ES-I3 (cell line): ENCODE measurements at regions not wholly inside any gene's neighbourhood (a gene's known extent, or its start where the extent isn't known, plus 50 kb on each side); places are given as distances from the start of the nearest gene placed in this dataset.

ENCODE experiments used
- H3K36me3 ChIP-seq: 2 replicates; pipeline ENCODE4 v1.6.1; 2013; ENCODE audit warnings: mild to moderate bottlenecking, low read length, control low read depth, moderate library complexity; ENCODE audit not compliant: insufficient read depth
- H3K4me1 ChIP-seq: 2 replicates; pipeline ENCODE4 v1.6.1; 2013; ENCODE audit warnings: mild to moderate bottlenecking, control low read depth, low read length; ENCODE audit not compliant: insufficient read depth
- H3K9ac ChIP-seq: 2 replicates; pipeline ENCODE4 v1.6.1; 2013; ENCODE audit warnings: low read depth, mild to moderate bottlenecking, low read length, moderate library complexity
- H3K9me3 ChIP-seq: 2 replicates; pipeline ENCODE4 v1.6.1; 2013; ENCODE audit warnings: mild to moderate bottlenecking, low read length, moderate library complexity; ENCODE audit not compliant: control insufficient read depth, insufficient read depth

DNA sequence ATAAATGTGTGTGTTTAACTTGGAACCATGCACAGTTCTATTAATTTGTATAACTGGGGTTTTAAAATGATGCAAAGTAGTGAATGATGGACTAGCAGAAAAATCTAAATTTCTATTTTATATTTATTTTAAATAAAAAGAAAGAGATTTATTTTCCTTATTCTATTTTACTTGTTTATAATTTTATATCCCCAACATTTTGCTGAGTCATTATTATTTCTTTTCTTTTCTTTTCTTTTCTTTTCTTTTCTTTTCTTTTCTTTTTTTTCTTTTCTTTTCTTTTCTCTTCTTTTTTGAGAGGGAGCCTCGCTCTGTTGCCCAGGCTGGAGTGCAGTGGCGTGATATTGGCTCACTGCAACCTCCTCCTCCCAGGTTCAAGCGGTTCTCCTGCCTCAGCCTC is 395.0 kb upstream of the NCAM2 start:
- Histone ChIP-seq H3K9me3 (no peaks in the 10 kb centered on the region; the same call in 1 of the 2 replicates), H3K4me1 (no peaks in the 10 kb centered on the region), H3K9ac (no peak overlapping the region), H3K36me3 (no peaks in the 10 kb centered on the region)

DNA sequence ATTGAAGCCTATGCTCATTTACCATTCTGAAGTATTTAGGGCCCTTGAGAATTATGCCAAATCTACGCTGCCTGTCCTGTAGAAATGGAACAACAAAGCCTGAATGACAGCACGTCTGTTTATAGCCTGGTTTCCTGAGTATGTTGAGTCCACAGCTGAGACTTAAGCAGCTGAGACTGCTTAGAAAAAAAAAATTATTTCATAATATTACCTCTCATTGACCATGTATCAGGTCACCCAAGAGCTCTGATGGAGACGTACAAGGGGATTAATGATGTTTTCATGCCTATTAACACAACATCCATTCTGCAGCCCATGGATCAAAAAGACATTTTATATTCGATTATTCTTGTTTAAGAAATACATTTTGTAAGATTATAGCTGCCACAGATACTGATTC is 387.2 kb upstream of the NCAM2 start:
- H3K9me3 ChIP-seq = no peaks in the 10 kb centered on the region
- H3K4me1 ChIP-seq = no peaks in the 10 kb centered on the region
- H3K9ac ChIP-seq = no peak overlapping the region
- no peaks in the 10 kb centered on the region for H3K36me3 ChIP-seq

DNA sequence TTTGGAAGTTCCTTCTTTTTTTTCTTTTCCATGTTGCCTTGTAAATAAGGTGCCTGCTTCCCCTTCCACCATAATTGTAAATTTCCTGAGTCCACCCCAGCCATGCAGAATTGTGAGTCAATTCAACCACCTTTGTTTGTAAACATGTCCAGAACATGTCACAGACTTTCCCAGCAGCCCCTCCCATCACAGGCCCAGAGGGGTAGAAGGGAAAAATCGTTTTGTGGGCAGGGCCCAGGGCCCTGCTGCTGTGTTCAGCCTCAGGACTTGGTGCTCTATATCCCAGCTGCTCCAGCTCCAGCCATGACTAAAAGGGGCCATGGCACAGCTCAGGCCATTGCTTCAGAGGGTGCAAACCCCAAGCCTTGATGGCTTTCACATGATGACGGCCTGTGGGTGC is 384.6 kb upstream of the NCAM2 start:
- Histone ChIP-seq H3K36me3 (no peaks in the 10 kb centered on the region), H3K4me1 (no peaks in the 10 kb centered on the region), H3K9ac (no peak overlapping the region), H3K9me3 (no peaks in the 10 kb centered on the region)

DNA sequence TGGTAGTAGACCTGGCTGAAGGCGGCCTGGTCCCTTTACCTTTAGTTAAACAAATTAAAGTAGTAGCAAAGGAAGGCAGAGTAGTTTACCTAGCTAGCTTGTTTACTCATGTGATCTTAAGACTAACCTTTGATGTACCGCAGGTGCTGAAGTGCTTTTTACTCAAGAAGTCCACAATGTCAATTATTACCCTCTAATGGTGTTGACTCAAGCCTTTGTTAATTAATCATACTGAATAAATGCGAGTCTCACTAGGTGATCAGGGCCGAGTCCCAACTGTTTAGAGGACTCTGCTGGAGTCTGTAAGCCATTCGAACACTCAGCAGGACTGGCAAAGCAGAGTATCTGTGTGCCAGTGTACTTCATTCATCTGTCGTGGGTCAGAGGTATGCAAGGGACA is 381.1 kb upstream of the NCAM2 start:
- H3K9ac ChIP-seq = no peak overlapping the region
- H3K9me3 ChIP-seq = no peaks in the 10 kb centered on the region
- H3K4me1 ChIP-seq = no peaks in the 10 kb centered on the region
- H3K36me3 ChIP-seq = no peaks in the 10 kb centered on the region

DNA sequence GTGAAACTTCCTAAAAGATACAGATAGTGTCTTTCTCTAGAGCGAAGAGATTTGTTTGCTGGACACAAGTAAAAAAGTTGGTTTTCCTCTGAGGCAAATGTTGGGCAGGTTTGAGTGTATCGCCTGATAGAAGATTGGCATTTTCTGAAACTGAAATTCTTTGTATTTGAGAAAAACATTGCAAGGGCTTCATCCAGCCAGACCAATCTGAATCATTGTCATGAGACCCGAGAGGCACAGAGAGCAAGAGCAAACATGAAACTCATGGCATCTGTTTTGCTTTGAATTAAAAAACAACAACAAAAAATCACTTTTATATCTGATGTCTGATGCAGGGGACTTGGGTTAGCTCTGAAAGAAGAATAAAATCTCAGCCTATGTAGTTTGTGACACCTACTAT is 379.3 kb upstream of the NCAM2 start:
- Histone ChIP-seq H3K9me3 (peaks cover 4% of the 10 kb centered on the region), H3K9ac (no peak overlapping the region), H3K4me1 (no peaks in the 10 kb centered on the region), H3K36me3 (no peaks in the 10 kb centered on the region)

DNA sequence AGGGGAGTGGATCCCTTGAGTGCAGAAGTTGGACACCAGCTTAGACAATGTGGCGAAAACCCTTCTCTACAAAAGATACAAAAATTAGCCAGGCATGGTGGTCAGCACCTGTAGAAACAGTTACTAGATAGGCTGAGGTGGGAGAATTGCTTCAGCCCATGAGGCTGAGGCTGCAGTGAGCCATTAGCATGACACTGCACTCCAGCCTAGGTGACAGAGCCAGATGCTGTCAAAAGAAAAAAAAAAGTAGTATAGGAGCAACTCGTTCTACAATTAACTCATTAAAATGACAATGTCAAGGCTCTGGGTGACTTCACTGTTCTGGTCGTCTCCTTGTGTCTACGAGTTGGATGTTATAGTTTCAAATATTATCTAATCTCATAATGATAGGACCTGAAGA is 370.6 kb upstream of the NCAM2 start:
- peaks cover 14% of the 10 kb centered on the region for H3K9me3 ChIP-seq
- H3K4me1 ChIP-seq = peaks cover 12% of the 10 kb centered on the region; the same call in 1 of the 2 replicates
- no peaks in the 10 kb centered on the region for H3K36me3 ChIP-seq
- H3K9ac ChIP-seq = no peak overlapping the region

DNA sequence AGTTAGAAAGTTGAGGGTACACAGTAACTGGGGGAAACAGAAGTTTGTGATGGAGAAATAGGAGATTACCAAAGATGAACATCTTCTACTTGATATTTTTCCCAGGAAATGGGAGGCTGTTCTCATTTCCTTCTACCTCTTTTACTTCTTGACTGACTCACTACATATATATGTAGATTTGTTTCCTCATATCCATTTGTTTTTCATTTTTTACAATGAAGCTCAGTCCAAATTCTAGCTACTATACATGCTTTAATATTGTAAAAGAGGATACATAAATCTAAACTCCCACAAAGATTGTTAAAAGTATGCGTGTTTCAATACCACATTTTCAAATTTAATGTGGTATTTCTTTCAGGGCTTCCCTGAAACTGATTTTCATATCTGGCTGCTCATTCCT is 366.6 kb upstream of the NCAM2 start:
- no peak overlapping the region for H3K9ac ChIP-seq
- no peaks in the 10 kb centered on the region for H3K36me3 ChIP-seq
- peaks cover 12% of the 10 kb centered on the region; the same call in 1 of the 2 replicates for H3K4me1 ChIP-seq
- no peaks in the 10 kb centered on the region for H3K9me3 ChIP-seq

DNA sequence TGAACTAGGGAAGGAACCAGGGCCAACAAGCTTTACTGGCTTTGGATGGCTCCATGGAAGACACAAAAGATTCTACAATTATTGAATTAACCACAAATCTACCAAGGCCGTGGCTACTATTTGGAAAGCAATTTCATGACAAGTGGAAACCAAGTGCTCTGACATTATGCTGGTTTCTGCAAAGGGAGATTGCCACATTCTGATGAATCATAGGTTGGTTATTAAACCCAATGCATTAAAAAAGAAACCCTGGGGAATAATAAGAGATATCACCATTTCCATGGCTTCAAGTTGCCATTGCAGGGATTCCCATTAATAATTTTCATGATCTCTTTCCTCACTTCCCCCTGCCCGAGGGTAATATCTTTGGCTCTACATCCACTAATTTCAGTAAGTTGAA is 359.2 kb upstream of the NCAM2 start:
- Histone ChIP-seq H3K36me3 (no peaks in the 10 kb centered on the region), H3K9me3 (peaks cover 3% of the 10 kb centered on the region; the same call in 1 of the 2 replicates), H3K4me1 (peaks cover 4% of the 10 kb centered on the region; the same call in 1 of the 2 replicates), H3K9ac (no peak overlapping the region)

DNA sequence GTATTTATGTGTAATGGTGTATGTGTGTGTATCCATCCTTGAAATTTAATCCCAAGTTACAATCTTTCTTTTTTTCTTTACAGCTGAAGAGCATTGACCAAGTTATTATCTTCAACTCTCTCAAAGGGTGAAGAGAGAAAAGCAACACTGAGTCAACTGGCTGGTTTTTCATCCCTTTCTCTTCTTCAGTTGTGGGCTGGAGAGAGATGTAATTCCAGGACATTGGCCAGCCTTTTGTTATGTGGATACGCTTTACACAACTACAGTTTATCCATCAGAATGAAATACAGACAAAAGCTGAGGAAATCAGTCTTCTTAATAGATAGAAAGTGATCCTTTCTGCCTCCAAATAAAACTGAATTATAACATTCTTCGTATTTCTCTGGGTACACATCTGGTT is 357.0 kb upstream of the NCAM2 start:
- H3K36me3 ChIP-seq = no peaks in the 10 kb centered on the region
- peaks cover 4% of the 10 kb centered on the region; the same call in 1 of the 2 replicates for H3K4me1 ChIP-seq
- H3K9me3 ChIP-seq = peaks cover 13% of the 10 kb centered on the region; the same call in 1 of the 2 replicates
- H3K9ac ChIP-seq = no peak overlapping the region

DNA sequence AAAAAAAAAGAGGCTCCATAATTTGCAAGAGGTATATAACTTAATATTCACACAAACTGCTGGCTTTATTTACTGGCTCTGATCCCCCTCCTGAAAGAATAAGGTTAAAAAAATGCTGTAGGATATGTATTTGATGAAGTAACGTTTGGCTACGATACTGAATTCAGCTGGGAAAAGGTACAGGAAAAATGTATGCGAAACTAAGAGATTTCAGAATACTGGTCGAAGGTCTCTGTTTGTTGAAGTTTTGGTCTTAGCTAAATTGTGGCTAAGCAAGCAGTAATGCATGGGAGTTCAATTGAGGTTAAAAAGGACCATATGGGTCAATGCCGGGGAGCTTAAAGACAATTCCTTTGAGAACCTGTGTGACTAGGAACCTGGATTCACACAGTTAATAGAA is 355.5 kb upstream of the NCAM2 start:
- H3K4me1 ChIP-seq = peaks cover 4% of the 10 kb centered on the region; the same call in 1 of the 2 replicates
- H3K36me3 ChIP-seq = no peaks in the 10 kb centered on the region
- H3K9me3 ChIP-seq = peaks cover 13% of the 10 kb centered on the region; the same call in 1 of the 2 replicates
- H3K9ac ChIP-seq = no peak overlapping the region

DNA sequence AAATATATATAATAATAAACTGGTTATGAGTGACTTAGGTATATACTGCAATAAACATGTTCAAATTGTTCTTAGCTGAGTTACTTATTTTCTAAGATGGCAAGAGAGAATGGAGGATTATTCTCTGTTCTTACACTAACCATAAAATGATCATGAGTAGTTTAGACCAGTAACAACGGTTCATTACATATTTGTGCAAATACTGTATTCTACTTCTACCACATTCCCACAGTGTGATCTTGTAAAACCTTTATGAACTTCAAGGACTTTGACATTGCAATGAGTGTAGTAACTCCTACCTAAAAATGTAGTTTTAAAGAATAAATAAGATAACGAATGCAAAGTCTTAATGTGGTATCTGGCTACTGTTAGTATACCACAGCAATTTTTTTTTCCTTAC is 353.7 kb upstream of the NCAM2 start:
- Histone ChIP-seq H3K9me3 (peaks cover 13% of the 10 kb centered on the region; the same call in 1 of the 2 replicates), H3K36me3 (no peaks in the 10 kb centered on the region), H3K4me1 (peaks cover 4% of the 10 kb centered on the region; the same call in 1 of the 2 replicates), H3K9ac (no peak overlapping the region)

DNA sequence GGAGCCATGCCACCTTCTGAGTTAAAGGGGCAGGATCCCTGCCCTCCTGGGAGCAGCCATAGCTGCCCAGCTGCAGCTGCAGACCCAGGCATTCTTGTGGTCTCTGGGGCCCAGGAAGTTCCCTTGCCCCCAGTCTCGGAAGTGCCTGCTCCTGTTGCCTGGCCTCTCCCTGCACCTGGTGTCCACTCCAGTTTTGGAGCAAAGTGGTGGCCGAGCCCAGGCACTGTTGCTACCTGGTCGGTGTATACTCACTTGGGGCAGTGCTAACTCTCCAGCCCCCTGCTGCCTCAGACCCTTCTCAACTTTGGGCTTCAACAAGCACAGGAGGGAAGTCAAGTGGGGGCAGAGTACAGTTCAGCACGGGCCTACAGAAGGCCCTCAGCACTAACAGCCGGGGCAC is 352.9 kb upstream of the NCAM2 start:
- Histone ChIP-seq H3K4me1 (peaks cover 4% of the 10 kb centered on the region; the same call in 1 of the 2 replicates), H3K9me3 (peaks cover 13% of the 10 kb centered on the region; the same call in 1 of the 2 replicates), H3K9ac (no peak overlapping the region), H3K36me3 (no peaks in the 10 kb centered on the region)

DNA sequence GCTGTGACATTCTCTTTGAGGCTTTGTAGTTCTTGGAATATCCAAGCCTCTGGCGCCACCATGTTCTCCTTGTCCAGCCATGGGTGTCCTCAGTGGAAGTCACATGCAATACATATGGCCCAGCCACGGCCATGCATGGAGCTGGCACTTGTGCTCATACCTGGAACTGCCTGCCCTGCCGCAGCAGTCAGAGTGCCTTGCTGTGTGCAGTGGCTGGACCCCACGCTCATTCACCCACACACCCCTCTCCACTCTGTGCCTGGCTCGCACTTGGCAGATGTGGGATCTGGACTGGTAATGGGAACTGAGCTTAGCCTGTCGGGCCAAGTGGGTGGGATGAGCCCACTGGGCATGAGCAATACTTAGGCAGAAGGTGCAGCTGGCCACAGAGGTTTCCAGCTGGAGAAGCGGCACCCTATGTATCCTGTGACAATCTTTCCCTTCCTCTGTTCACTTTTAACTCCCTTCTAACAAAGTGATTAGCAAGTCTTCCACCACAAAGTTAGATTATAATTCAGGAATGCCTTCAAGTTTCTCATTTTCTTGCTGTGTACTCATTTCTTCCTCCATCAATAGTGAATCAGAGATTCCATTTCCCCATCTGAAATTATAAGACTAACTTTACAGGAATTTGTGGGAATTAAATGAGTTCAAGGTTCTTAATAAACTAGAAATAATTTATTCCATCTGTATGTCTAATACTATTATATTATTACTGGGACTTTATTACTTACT is 351.6 kb upstream of the NCAM2 start:
- H3K4me1 ChIP-seq = no peaks in the 10 kb centered on the region
- H3K36me3 ChIP-seq = no peaks in the 10 kb centered on the region
- no peak overlapping the region for H3K9ac ChIP-seq
- H3K9me3 ChIP-seq = peaks cover 10% of the 10 kb centered on the region; the same call in 1 of the 2 replicates

DNA sequence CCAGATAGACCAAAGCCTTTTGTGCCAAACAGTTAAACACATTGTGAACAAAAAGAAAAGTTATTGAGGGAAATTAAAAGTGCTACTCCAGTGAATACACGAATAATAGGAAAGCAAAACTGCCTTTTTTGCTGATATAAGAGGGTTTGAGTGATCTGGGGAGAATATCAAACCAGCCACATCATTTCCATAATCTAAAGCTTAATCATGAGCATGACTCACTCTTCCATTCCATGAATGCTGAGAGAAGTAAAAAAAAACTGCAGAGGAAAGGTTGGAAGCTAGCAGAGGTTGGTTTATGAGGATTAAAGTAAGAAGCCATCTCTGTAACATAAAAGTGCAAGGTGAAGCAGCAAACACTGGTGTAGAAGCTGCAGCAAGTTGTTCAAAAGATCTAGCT is 350.6 kb upstream of the NCAM2 start:
- Histone ChIP-seq H3K9me3 (peaks cover 10% of the 10 kb centered on the region; the same call in 1 of the 2 replicates), H3K36me3 (no peaks in the 10 kb centered on the region), H3K4me1 (no peaks in the 10 kb centered on the region), H3K9ac (no peak overlapping the region)

DNA sequence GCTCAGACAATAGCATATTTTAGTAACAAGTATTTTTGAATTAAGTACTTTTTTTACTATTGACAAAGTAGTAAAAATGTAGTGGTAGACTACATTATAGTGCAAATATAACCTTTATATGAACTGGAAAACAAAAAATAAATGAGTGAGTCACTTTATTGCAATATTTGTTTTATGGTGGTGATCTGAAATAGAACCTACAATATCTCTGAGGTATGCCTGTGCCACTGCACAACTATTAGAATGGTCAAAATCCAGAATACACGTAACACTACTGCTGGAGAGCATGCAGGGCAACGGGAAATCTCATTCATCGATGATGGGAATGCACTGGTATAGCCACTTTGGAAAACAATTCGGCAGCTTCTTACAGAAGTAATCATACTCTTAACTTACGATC is 349.0 kb upstream of the NCAM2 start:
- Histone ChIP-seq H3K36me3 (no peaks in the 10 kb centered on the region), H3K9ac (no peak overlapping the region), H3K4me1 (no peaks in the 10 kb centered on the region), H3K9me3 (peaks cover 10% of the 10 kb centered on the region; the same call in 1 of the 2 replicates)
